H9 (cell line): ENCODE measurements at regions not wholly inside any gene's neighbourhood (a gene's known extent, or its start where the extent isn't known, plus 50 kb on each side); places are given as distances from the start of the nearest gene placed in this dataset.

ENCODE experiments used
- DNase-seq: peaks from one replicate; pipeline ENCODE4 v3.0.0-alpha.2; 2017
- H2AFZ ChIP-seq: one replicate; pipeline ENCODE4 v1.6.1; 2013; ENCODE audit warnings: mild to moderate bottlenecking, low read length, control low read depth, moderate library complexity
- H2AK5ac ChIP-seq: 2 replicates; pipeline ENCODE4 v1.6.1; 2013; ENCODE audit warnings: low read length, control low read depth, mixed read lengths; ENCODE audit not compliant: insufficient read length
- H2BK120ac ChIP-seq: one replicate; pipeline ENCODE4 v1.6.1; 2013; ENCODE audit warnings: low read depth, mild to moderate bottlenecking, low read length, control low read depth, inconsistent platforms; ENCODE audit not compliant: poor library complexity, severe bottlenecking
- H2BK12ac ChIP-seq: 2 replicates; pipeline ENCODE4 v1.6.1; 2013; ENCODE audit warnings: low read length, control low read depth, mixed read lengths, low read depth; ENCODE audit not compliant: insufficient read length
- H2BK15ac ChIP-seq: 2 replicates; pipeline ENCODE4 v1.6.1; 2013; ENCODE audit warnings: low read depth, low read length, control low read depth
- H2BK20ac ChIP-seq: one replicate; pipeline ENCODE4 v1.6.1; 2013; ENCODE audit warnings: low read depth, mild to moderate bottlenecking, low read length, control low read depth, inconsistent platforms; ENCODE audit not compliant: poor library complexity, severe bottlenecking
- H2BK5ac ChIP-seq: 2 replicates; pipeline ENCODE4 v1.6.1; 2013; ENCODE audit warnings: low read length, control low read depth, mixed read lengths; ENCODE audit not compliant: insufficient read length
- H3K14ac ChIP-seq: 2 replicates; pipeline ENCODE4 v1.6.1; 2013; ENCODE audit warnings: low read length, control low read depth; ENCODE audit not compliant: insufficient read depth
- H3K18ac ChIP-seq: 2 replicates; pipeline ENCODE4 v1.6.1; 2013; ENCODE audit warnings: low read depth, mild to moderate bottlenecking, mixed read lengths, low read length, control low read depth; ENCODE audit not compliant: insufficient read length
- H3K23ac ChIP-seq: 2 replicates; pipeline ENCODE4 v1.6.1; 2013; ENCODE audit warnings: low read length, control low read depth, mixed read lengths, low read depth; ENCODE audit not compliant: insufficient read length
- H3K23me2 ChIP-seq: 2 replicates; pipeline ENCODE4 v1.6.1; 2013; ENCODE audit warnings: low read depth, mild to moderate bottlenecking, mixed read lengths, low read length, control low read depth; ENCODE audit not compliant: insufficient read length, poor library complexity, severe bottlenecking
- H3K27ac ChIP-seq: 2 replicates; pipeline ENCODE4 v1.5.1; 2013; ENCODE audit warnings: low read length, control low read depth, mixed read lengths, low read depth; ENCODE audit not compliant: insufficient read length
- H3K27me3 ChIP-seq: 2 replicates; pipeline ENCODE4 v1.6.1; 2013; ENCODE audit warnings: low read length, control low read depth, inconsistent platforms; ENCODE audit not compliant: insufficient read depth
- H3K4ac ChIP-seq: 2 replicates; pipeline ENCODE4 v1.6.1; 2013; ENCODE audit warnings: low read depth, mild to moderate bottlenecking, control low read depth, inconsistent platforms, low read length, moderate library complexity
- H3K4me1 ChIP-seq: 2 replicates; pipeline ENCODE4 v1.6.1; 2013; ENCODE audit warnings: low read length, control low read depth, inconsistent platforms; ENCODE audit not compliant: insufficient read depth
- H3K4me2 ChIP-seq: 2 replicates; pipeline ENCODE4 v1.6.1; 2013; ENCODE audit warnings: low read length, control low read depth, mixed read lengths; ENCODE audit not compliant: insufficient read length, insufficient read depth
- H3K56ac ChIP-seq: 2 replicates; pipeline ENCODE4 v1.6.1; 2013; ENCODE audit warnings: low read depth, mild to moderate bottlenecking, mixed read lengths, low read length, control low read depth; ENCODE audit not compliant: insufficient read length
- H3K79me1 ChIP-seq: 2 replicates; pipeline ENCODE4 v1.6.1; 2013; ENCODE audit warnings: low read depth, mild to moderate bottlenecking, moderate library complexity, low read length, control low read depth, inconsistent platforms; ENCODE audit not compliant: insufficient read depth, poor library complexity, severe bottlenecking
- H3K79me2 ChIP-seq: 2 replicates; pipeline ENCODE4 v1.6.1; 2013; ENCODE audit warnings: low read length, control low read depth, inconsistent platforms; ENCODE audit not compliant: insufficient read depth
- H3K9ac ChIP-seq: 2 replicates; pipeline ENCODE4 v1.6.1; 2013; ENCODE audit warnings: low read length, control low read depth, mixed read lengths; ENCODE audit not compliant: insufficient read length; ENCODE audit errors: extremely low read depth
- H3K9me3 ChIP-seq: one replicate; pipeline ENCODE4 v1.6.1; 2013; ENCODE audit warnings: low read depth, low read length, inconsistent platforms; ENCODE audit not compliant: control insufficient read depth
- H3T11ph ChIP-seq: one replicate; pipeline ENCODE4 v1.6.1; 2013; ENCODE audit warnings: mild to moderate bottlenecking, low read length, control low read depth, inconsistent platforms
- H4K20me1 ChIP-seq: one replicate; pipeline ENCODE4 v1.6.1; 2013; ENCODE audit not compliant: control insufficient read depth, insufficient read length, insufficient read depth
- H4K5ac ChIP-seq: 2 replicates; pipeline ENCODE4 v1.6.1; 2013; ENCODE audit warnings: low read depth, mild to moderate bottlenecking, mixed read lengths, low read length, control low read depth; ENCODE audit not compliant: insufficient read length
- H4K8ac ChIP-seq: replicated peaks from 2 replicates; pipeline ENCODE4 v1.6.1; 2013; ENCODE audit warnings: low read length, control low read depth, mixed read lengths, low read depth; ENCODE audit not compliant: insufficient read length
- H4K91ac ChIP-seq: 2 replicates; pipeline ENCODE4 v1.6.1; 2013; ENCODE audit warnings: low read depth, mild to moderate bottlenecking, moderate library complexity, mixed read lengths, low read length, control low read depth; ENCODE audit not compliant: insufficient read length
- H3K27ac Mint-ChIP-seq, 3 experiments: 2 replicates in 2 of 3; 3 replicates in 1 of 3; pipeline ENCODE4 v1.8.0; 2020 to 2021; ENCODE audit warnings: mixed read lengths in 3 of 3, mild to moderate bottlenecking in 1 of 3, moderate library complexity in 1 of 3
- H3K27me3 Mint-ChIP-seq: 2 replicates; pipeline ENCODE4 v1.8.0; 2021; ENCODE audit warnings: low read depth, mild to moderate bottlenecking, moderate library complexity, mixed read lengths
- H3K36me3 Mint-ChIP-seq, 3 experiments: 2 replicates in 2 of 3; 3 replicates in 1 of 3; pipeline ENCODE4 v1.8.0; 2020 to 2021; ENCODE audit warnings: low read depth in 3 of 3, mixed read lengths in 3 of 3; ENCODE audit not compliant: insufficient read depth in 1 of 3
- H3K4me1 Mint-ChIP-seq, 2 experiments: 2 replicates each; pipeline ENCODE4 v1.8.0; 2020; ENCODE audit warnings: mixed read lengths in 2 of 2
- H3K4me3 Mint-ChIP-seq, 2 experiments: 2 replicates in 1 of 2; 3 replicates in 1 of 2; pipeline ENCODE4 v1.8.0; 2020 to 2021; ENCODE audit warnings: mild to moderate bottlenecking in 2 of 2, mixed read lengths in 2 of 2, moderate library complexity in 1 of 2
- H3K9me3 Mint-ChIP-seq, 2 experiments: 2 replicates in 1 of 2; 3 replicates in 1 of 2; pipeline ENCODE4 v1.8.0; 2020; ENCODE audit warnings: mild to moderate bottlenecking in 2 of 2, mixed read lengths in 2 of 2, moderate library complexity in 1 of 2
- CTCF ChIP-seq: fragments of 200-600 bp; sonication (generic); conservative IDR thresholded peaks from 3 replicates; pipeline ENCODE4 v1.8.0; 2021; ENCODE audit warnings: antibody characterized with exemption, mild to moderate bottlenecking
- WGBS: extraction: QIAGEN DNeasy Blood & Tissue Kit; methylation state at CpG from one replicate; pipeline ENCODE4 v1.1.7; 2013; ENCODE audit warnings: missing lambda C conversion rate, low lambda C conversion rate, mixed read lengths; ENCODE audit not compliant: insufficient read length; ENCODE audit errors: extremely low coverage; 5-methylcytosine and 5-hydroxymethylcytosine counted together

GRCh38 chr1:83530506-83530905, 468.4 kb downstream of the TTLL7 start:
- Mint-ChIP-seq H3K4me3 (no peak overlapping the region), H3K9me3 (no peaks in the 10 kb centered on the region; a peak in 2 of 5 replicates), H3K27me3 (no peaks in the 10 kb centered on the region), H3K36me3 (no peaks in the 10 kb centered on the region), H3K4me1 (no peaks in the 10 kb centered on the region), H3K27ac (no peak overlapping the region)
- no peaks in the 10 kb centered on the region for H3K4me1 ChIP-seq
- no peaks in the 10 kb centered on the region for H3K79me2 ChIP-seq
- no peak for TF ChIP-seq CTCF
- no peak overlapping the region for H3K4me2 ChIP-seq
- H2BK15ac ChIP-seq: no peak overlapping the region
- H2BK5ac ChIP-seq: no peak overlapping the region
- no peak overlapping the region for H3K9ac ChIP-seq
- H3K4ac ChIP-seq: no peak overlapping the region
- H3K79me1 ChIP-seq: no peaks in the 10 kb centered on the region
- no peak overlapping the region for H4K5ac ChIP-seq
- no peak overlapping the region for H2AK5ac ChIP-seq
- no peak overlapping the region for H3K27ac ChIP-seq
- H4K91ac ChIP-seq: no peak overlapping the region
- no peak overlapping the region for H2BK12ac ChIP-seq
- no peak overlapping the region for H3K23ac ChIP-seq
- no peak overlapping the region for H2BK20ac ChIP-seq
- no peak overlapping the region for H2BK120ac ChIP-seq
- no peaks in the 10 kb centered on the region for H4K20me1 ChIP-seq
- no peak overlapping the region for H4K8ac ChIP-seq
- H3T11ph ChIP-seq: no peak overlapping the region
- no peak overlapping the region for H3K56ac ChIP-seq
- no peaks in the 10 kb centered on the region for H3K9me3 ChIP-seq
- no peaks in the 10 kb centered on the region for H3K27me3 ChIP-seq
- H3K18ac ChIP-seq: no peak overlapping the region
- H3K14ac ChIP-seq: no peak overlapping the region
- no peaks in the 10 kb centered on the region for H3K23me2 ChIP-seq
- no CpG with 5 or more reads among the region's 8 CpGs for WGBS
- DNase-seq: no peak
- H2AFZ ChIP-seq: no peak overlapping the region
